Naive thymus-derived CD4-positive, alpha-beta T cell (primary cell): ENCODE measurements at regions not wholly inside any gene's neighbourhood (a gene's known extent, or its start where the extent isn't known, plus 50 kb on each side); places are given as distances from the start of the nearest gene placed in this dataset.

Source experiments
- ATAC-seq: fragments of 150-1000 bp; cut with Tn5 transposase; 2 replicates; pipeline ENCODE4 v1.10.0; 2021; ENCODE audit warnings: mild to moderate bottlenecking, moderate library complexity
- CTCF ChIA-PET: fragments of 350-600 bp; sonication (Branson Sonifier 250); formaldehyde crosslinking; loops from one replicate; lab custom pipeline; 2021; ENCODE audit warnings: antibody characterized with exemption; lab: Charles Lee
- POLR2A ChIA-PET: fragments of 350-600 bp; sonication (Branson Sonifier 250); formaldehyde crosslinking; loops from one replicate; lab custom pipeline; 2021; ENCODE audit warnings: antibody characterized with exemption, inconsistent platforms; lab: Charles Lee
- DNase-seq, 9 donors: peaks; one replicate each; pipeline versions ENCODE4 v3.0.0 to v3.0.0-alpha.2; 2020 to 2022; ENCODE audit warnings: mixed read lengths in 1 of 9
- H3K27ac ChIP-seq: one replicate; pipeline ENCODE4 v1.7.0; 2013; ENCODE audit warnings: mild to moderate bottlenecking, low read depth, low read length, moderate library complexity
- H3K27me3 ChIP-seq, 2 donors: one replicate each; pipeline ENCODE4 v1.7.0; 2013; ENCODE audit warnings: low read length in 2 of 2, mild to moderate bottlenecking in 2 of 2, moderate library complexity in 2 of 2; ENCODE audit not compliant: control insufficient read depth in 2 of 2, insufficient read depth in 2 of 2
- H3K36me3 ChIP-seq, 3 experiments: 1 replicate in 2 of 3; 2 replicates in 1 of 3; pipeline ENCODE4 v1.7.0; 2013; ENCODE audit warnings: low read length in 3 of 3, mild to moderate bottlenecking in 3 of 3, moderate library complexity in 1 of 3; ENCODE audit not compliant: insufficient read depth in 3 of 3, control insufficient read depth in 2 of 3
- H3K4me1 ChIP-seq, 2 donors: one replicate each; pipeline ENCODE4 v1.7.0; 2013; ENCODE audit warnings: low read length in 2 of 2, mild to moderate bottlenecking in 2 of 2, moderate library complexity in 1 of 2; ENCODE audit not compliant: control insufficient read depth in 2 of 2, insufficient read depth in 2 of 2
- H3K4me3 ChIP-seq: 2 replicates; pipeline ENCODE4 v1.7.0; 2013; ENCODE audit warnings: mild to moderate bottlenecking, low read length
- H3K9me3 ChIP-seq, 3 experiments: 1 replicate in 2 of 3; 2 replicates in 1 of 3; pipeline ENCODE4 v1.7.0; 2013; ENCODE audit warnings: low read length in 3 of 3; ENCODE audit not compliant: control insufficient read depth in 2 of 3
- H3K27ac Mint-ChIP-seq, 9 donors: one replicate each; pipeline ENCODE4 v1.8.0; 2020 to 2022; ENCODE audit warnings: mixed read lengths in 9 of 9, mild to moderate bottlenecking in 8 of 9, moderate library complexity in 5 of 9, inconsistent platforms in 2 of 9
- H3K27me3 Mint-ChIP-seq, 5 donors: one replicate each; pipeline ENCODE4 v1.8.0; 2021 to 2022; ENCODE audit warnings: mixed read lengths in 5 of 5, mild to moderate bottlenecking in 1 of 5
- H3K36me3 Mint-ChIP-seq, 5 donors: one replicate each; pipeline ENCODE4 v1.8.0; 2020 to 2022; ENCODE audit warnings: mixed read lengths in 5 of 5, mild to moderate bottlenecking in 3 of 5, inconsistent platforms in 1 of 5
- H3K4me1 Mint-ChIP-seq, 7 donors: one replicate each; pipeline ENCODE4 v1.8.0; 2020 to 2022; ENCODE audit warnings: mixed read lengths in 7 of 7, mild to moderate bottlenecking in 3 of 7, inconsistent platforms in 1 of 7
- H3K4me3 Mint-ChIP-seq, 10 donors: one replicate each; pipeline ENCODE4 v1.8.0; 2020 to 2022; ENCODE audit warnings: mild to moderate bottlenecking in 10 of 10, mixed read lengths in 10 of 10, moderate library complexity in 6 of 10, inconsistent platforms in 2 of 10
- H3K9me3 Mint-ChIP-seq, 11 donors: one replicate each; pipeline ENCODE4 v1.8.0; 2020 to 2022; ENCODE audit warnings: mixed read lengths in 11 of 11, mild to moderate bottlenecking in 4 of 11, inconsistent platforms in 1 of 11, moderate library complexity in 1 of 11
- intact Hi-C, 2 donors: fragments of 100-400 bp; cut with micrococcal nuclease; formaldehyde crosslinking; loops; one replicate each; pipeline ENCODE4 v1.15.1; 2023

GRCh38 chr1:218642033-218642948 lies 297.2 kb downstream of the TGFB2 start:
- Histone ChIP-seq H3K36me3 (no peaks in the 10 kb centered on the region), H3K4me3 (no peak overlapping the region), H3K4me1 (no peaks in the 10 kb centered on the region), H3K9me3 (no peaks in the 10 kb centered on the region), H3K27ac (no peak overlapping the region), H3K27me3 (no peaks in the 10 kb centered on the region)
- DNase-seq (no peak), ATAC-seq (no peak)
- intact Hi-C loops, result no loop called here
- Mint-ChIP-seq H3K36me3 (no peaks in the 10 kb centered on the region), H3K27ac (no peak overlapping the region), H3K9me3 (peaks cover 0 to 11% (median 2%) of the 10 kb centered on the region in 11 donors), H3K27me3 (peaks cover 0 to 6% (median 0%) of the 10 kb centered on the region in 5 donors), H3K4me1 (no peaks in the 10 kb centered on the region), H3K4me3 (no peak overlapping the region)
- POLR2A ChIA-PET, result no interaction called here
- CTCF ChIA-PET, result interaction anchor here (0.6 kb wide), 1 partner anchor 109 kb away, joined by 3 read pairs; no protein-coding TSS in a partner anchor

GRCh38 chr1:218643281-218643680 lies 298.1 kb downstream of the TGFB2 start:
- H3K4me3 Mint-ChIP-seq, result no peak overlapping the region
- CTCF ChIA-PET, result interaction anchor here (0.6 kb wide), 1 partner anchor 108 kb away, joined by 3 read pairs; no protein-coding TSS in a partner anchor

GRCh38 chr1:218643926-218644325 lies 298.8 kb downstream of the TGFB2 start:
- Histone ChIP-seq H3K4me3 (no peak overlapping the region), H3K9me3 (no peaks in the 10 kb centered on the region), H3K27ac (no peak overlapping the region), H3K4me1 (no peaks in the 10 kb centered on the region), H3K27me3 (no peaks in the 10 kb centered on the region), H3K36me3 (no peaks in the 10 kb centered on the region)
- Mint-ChIP-seq H3K9me3 (peaks cover 0 to 11% (median 2%) of the 10 kb centered on the region in 11 donors), H3K4me3 (no peak overlapping the region), H3K4me1 (no peaks in the 10 kb centered on the region), H3K27me3 (peaks cover 0 to 4% (median 0%) of the 10 kb centered on the region in 5 donors), H3K27ac (no peak overlapping the region), H3K36me3 (no peaks in the 10 kb centered on the region)
- POLR2A ChIA-PET, result no interaction called here
- intact Hi-C loops, result no loop called here
- ATAC-seq (no peak), DNase-seq (no peak)
- CTCF ChIA-PET, result no interaction called here

More at GRCh38 chr1:218643281-218643680, 298.1 kb downstream of the TGFB2 start:
- Mint-ChIP-seq H3K27ac (no peak overlapping the region), H3K9me3 (peaks cover 0 to 11% (median 2%) of the 10 kb centered on the region in 11 donors), H3K36me3 (no peaks in the 10 kb centered on the region), H3K4me1 (no peaks in the 10 kb centered on the region), H3K27me3 (peaks cover 0 to 6% (median 0%) of the 10 kb centered on the region in 5 donors)
- Histone ChIP-seq H3K27ac (no peak overlapping the region), H3K27me3 (no peaks in the 10 kb centered on the region), H3K4me1 (no peaks in the 10 kb centered on the region), H3K9me3 (no peaks in the 10 kb centered on the region), H3K36me3 (no peaks in the 10 kb centered on the region), H3K4me3 (no peak overlapping the region)
- DNase-seq (no peak), ATAC-seq (no peak)
- POLR2A ChIA-PET, result no interaction called here
- intact Hi-C loops, result no loop called here

GRCh38 chr1:218646288-218646687 lies 301.2 kb downstream of the TGFB2 start:
- Histone ChIP-seq H3K9me3 (no peaks in the 10 kb centered on the region), H3K4me1 (no peaks in the 10 kb centered on the region), H3K4me3 (no peak overlapping the region), H3K27ac (no peak overlapping the region), H3K36me3 (no peaks in the 10 kb centered on the region), H3K27me3 (no peaks in the 10 kb centered on the region)
- no peak for ATAC-seq
- CTCF ChIA-PET, result no interaction called here
- Mint-ChIP-seq H3K4me1 (no peaks in the 10 kb centered on the region), H3K27me3 (no peaks in the 10 kb centered on the region), H3K4me3 (no peak overlapping the region), H3K9me3 (peaks cover 0 to 14% (median 2%) of the 10 kb centered on the region in 11 donors), H3K36me3 (no peaks in the 10 kb centered on the region), H3K27ac (no peak overlapping the region)
- no peak for DNase-seq
- POLR2A ChIA-PET, result no interaction called here
- intact Hi-C loops, result no loop called here

GRCh38 chr1:218656301-218657037 lies 311.3 kb downstream of the TGFB2 start:
- Mint-ChIP-seq H3K4me1 (no peaks in the 10 kb centered on the region), H3K36me3 (no peaks in the 10 kb centered on the region), H3K27ac (no peak overlapping the region), H3K27me3 (peaks cover 0 to 8% (median 0%) of the 10 kb centered on the region in 5 donors), H3K4me3 (no peak overlapping the region), H3K9me3 (peaks cover 0 to 7% (median 2%) of the 10 kb centered on the region in 11 donors)
- no peaks in the 10 kb centered on the region for H3K36me3 ChIP-seq
- H3K27me3 ChIP-seq, result no peaks in the 10 kb centered on the region
- H3K4me1 ChIP-seq, result no peaks in the 10 kb centered on the region
- ATAC-seq (no peak), DNase-seq (no peak)
- ChIA-PET POLR2A (no interaction called here), CTCF (no interaction called here)
- no peak overlapping the region for H3K27ac ChIP-seq
- intact Hi-C loops, result no loop called here
- no peaks in the 10 kb centered on the region for H3K9me3 ChIP-seq
- H3K4me3 ChIP-seq, result no peak overlapping the region

GRCh38 chr1:218658269-218658668 lies 313.1 kb downstream of the TGFB2 start:
- DNase-seq (no peak), ATAC-seq (no peak)
- no peaks in the 10 kb centered on the region for H3K27me3 ChIP-seq
- H3K36me3 Mint-ChIP-seq, result no peaks in the 10 kb centered on the region
- H3K27ac Mint-ChIP-seq, result no peak overlapping the region
- POLR2A ChIA-PET, result no interaction called here
- no peak overlapping the region for H3K27ac ChIP-seq
- H3K4me1 ChIP-seq, result no peaks in the 10 kb centered on the region
- H3K4me3 Mint-ChIP-seq, result no peak overlapping the region
- no peaks in the 10 kb centered on the region for H3K9me3 ChIP-seq
- H3K36me3 ChIP-seq, result no peaks in the 10 kb centered on the region
- H3K4me3 ChIP-seq, result no peak overlapping the region
- H3K9me3 Mint-ChIP-seq, result peaks cover 0 to 6% (median 2%) of the 10 kb centered on the region in 11 donors
- H3K4me1 Mint-ChIP-seq, result no peaks in the 10 kb centered on the region
- intact Hi-C loops, result no loop called here
- peaks cover 0 to 12% (median 0%) of the 10 kb centered on the region in 5 donors for H3K27me3 Mint-ChIP-seq
- CTCF ChIA-PET, result no interaction called here
